HFFc6 (cell line): ENCODE measurements at regions not wholly inside any gene's neighbourhood (a gene's known extent, or its start where the extent isn't known, plus 50 kb on each side); places are given as distances from the start of the nearest gene placed in this dataset.

Experiments used
- DNase-seq: peaks from one replicate; pipeline ENCODE4 v3.0.0-alpha.2; 2018
- H3K27ac Mint-ChIP-seq: 2 replicates; pipeline ENCODE4 v1.8.0; 2020; ENCODE audit warnings: mild to moderate bottlenecking, mixed read lengths
- H3K27me3 Mint-ChIP-seq: 2 replicates; pipeline ENCODE4 v1.8.0; 2021; ENCODE audit warnings: mild to moderate bottlenecking, moderate library complexity, mixed read lengths; ENCODE audit not compliant: insufficient read depth
- H3K36me3 Mint-ChIP-seq: 2 replicates; pipeline ENCODE4 v1.8.0; 2021; ENCODE audit warnings: low read depth, mixed read lengths
- H3K4me1 Mint-ChIP-seq: 2 replicates; pipeline ENCODE4 v1.8.0; 2020; ENCODE audit warnings: low read depth, mixed read lengths
- H3K4me3 Mint-ChIP-seq: 2 replicates; pipeline ENCODE4 v1.8.0; 2020; ENCODE audit warnings: mild to moderate bottlenecking, moderate library complexity, mixed read lengths
- H3K9me3 Mint-ChIP-seq: 2 replicates; pipeline ENCODE4 v1.8.0; 2020; ENCODE audit warnings: mild to moderate bottlenecking, mixed read lengths
- TF ChIP-seq, protein P1 (sequence below): fragments of 200-600 bp; sonication (generic); IDR thresholded peaks from 2 replicates; pipeline ENCODE4 v1.5.0; 2021; ENCODE audit warnings: antibody characterized with exemption, mild to moderate bottlenecking

GRCh38 chr12:113552760-113553159 is 81.1 kb upstream of the LHX5 start:
- H3K9me3 Mint-ChIP-seq: peaks cover 8% of the 10 kb centered on the region; the same call in 1 of the 2 replicates
- H3K4me1 Mint-ChIP-seq: peaks cover 9% of the 10 kb centered on the region
- no peak overlapping the region for H3K27ac Mint-ChIP-seq
- H3K27me3 Mint-ChIP-seq: peaks cover 10% of the 10 kb centered on the region
- no peaks in the 10 kb centered on the region for H3K36me3 Mint-ChIP-seq
- no peak for DNase-seq
- no peak overlapping the region for H3K4me3 Mint-ChIP-seq
- TF ChIP-seq, protein P1, sequence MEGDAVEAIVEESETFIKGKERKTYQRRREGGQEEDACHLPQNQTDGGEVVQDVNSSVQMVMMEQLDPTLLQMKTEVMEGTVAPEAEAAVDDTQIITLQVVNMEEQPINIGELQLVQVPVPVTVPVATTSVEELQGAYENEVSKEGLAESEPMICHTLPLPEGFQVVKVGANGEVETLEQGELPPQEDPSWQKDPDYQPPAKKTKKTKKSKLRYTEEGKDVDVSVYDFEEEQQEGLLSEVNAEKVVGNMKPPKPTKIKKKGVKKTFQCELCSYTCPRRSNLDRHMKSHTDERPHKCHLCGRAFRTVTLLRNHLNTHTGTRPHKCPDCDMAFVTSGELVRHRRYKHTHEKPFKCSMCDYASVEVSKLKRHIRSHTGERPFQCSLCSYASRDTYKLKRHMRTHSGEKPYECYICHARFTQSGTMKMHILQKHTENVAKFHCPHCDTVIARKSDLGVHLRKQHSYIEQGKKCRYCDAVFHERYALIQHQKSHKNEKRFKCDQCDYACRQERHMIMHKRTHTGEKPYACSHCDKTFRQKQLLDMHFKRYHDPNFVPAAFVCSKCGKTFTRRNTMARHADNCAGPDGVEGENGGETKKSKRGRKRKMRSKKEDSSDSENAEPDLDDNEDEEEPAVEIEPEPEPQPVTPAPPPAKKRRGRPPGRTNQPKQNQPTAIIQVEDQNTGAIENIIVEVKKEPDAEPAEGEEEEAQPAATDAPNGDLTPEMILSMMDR: no peak

DNA sequence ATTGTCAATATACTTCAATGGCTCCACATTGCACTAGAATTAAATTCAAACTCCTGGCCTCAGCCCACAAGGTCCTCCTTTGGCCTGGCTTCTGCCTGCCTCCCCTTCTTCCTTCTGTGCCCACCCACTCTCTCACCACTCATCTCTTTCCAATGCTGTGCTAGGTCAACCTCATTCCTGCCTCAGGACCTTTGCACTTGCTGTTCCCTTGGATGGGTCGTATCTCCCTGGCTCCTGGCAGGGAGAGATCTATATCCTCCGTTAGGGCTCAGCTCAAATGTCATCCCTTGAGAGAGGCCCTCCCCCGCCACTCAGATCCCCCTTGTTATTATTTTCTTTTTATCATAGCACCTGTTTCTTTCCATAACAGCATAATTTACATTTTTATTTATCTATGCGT is 79.9 kb upstream of the LHX5 start:
- Mint-ChIP-seq H3K27me3 (peaks cover 10% of the 10 kb centered on the region), H3K4me3 (no peak overlapping the region), H3K4me1 (peaks cover 9% of the 10 kb centered on the region), H3K36me3 (no peaks in the 10 kb centered on the region), H3K27ac (no peak overlapping the region), H3K9me3 (peaks cover 8% of the 10 kb centered on the region; the same call in 1 of the 2 replicates)
- DNase-seq: no peak
- TF ChIP-seq, protein P1: no peak

DNA sequence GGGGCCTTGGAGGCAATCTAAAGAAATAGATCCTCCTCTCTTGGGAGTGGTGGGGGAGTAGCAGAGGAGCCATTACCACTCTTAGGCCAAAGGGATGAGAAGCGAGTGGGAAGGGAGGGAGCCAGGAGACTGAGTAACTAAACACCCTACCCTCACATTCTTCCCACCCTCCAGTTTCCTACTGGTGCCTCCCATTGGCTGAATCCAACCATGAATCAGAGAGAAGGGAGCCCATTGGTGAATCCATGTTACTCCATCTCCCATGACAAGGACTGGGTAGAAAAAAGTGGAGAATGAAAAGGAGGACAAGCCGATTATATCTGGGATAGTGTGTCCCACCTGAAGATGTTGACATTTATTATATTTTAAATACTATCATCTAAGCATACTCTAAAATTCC is 76.8 kb upstream of the LHX5 start:
- H3K27ac Mint-ChIP-seq: no peak overlapping the region
- H3K9me3 Mint-ChIP-seq: peaks cover 8% of the 10 kb centered on the region; the same call in 1 of the 2 replicates
- no peaks in the 10 kb centered on the region for H3K36me3 Mint-ChIP-seq
- TF ChIP-seq, protein P1: no peak
- H3K4me3 Mint-ChIP-seq: no peak overlapping the region
- peaks cover 14% of the 10 kb centered on the region for H3K27me3 Mint-ChIP-seq
- DNase-seq: no peak
- H3K4me1 Mint-ChIP-seq: no peaks in the 10 kb centered on the region

- H3K4me1 Mint-ChIP-seq: no peaks in the 10 kb centered on the region
- TF ChIP-seq, protein P1: no peak
- H3K27me3 Mint-ChIP-seq: peaks cover 18% of the 10 kb centered on the region
- no peak for DNase-seq
- H3K4me3 Mint-ChIP-seq: no peak overlapping the region
- H3K27ac Mint-ChIP-seq: no peak overlapping the region
- peaks cover 8% of the 10 kb centered on the region; the same call in 1 of the 2 replicates for H3K9me3 Mint-ChIP-seq
- no peaks in the 10 kb centered on the region for H3K36me3 Mint-ChIP-seq
Measured at GRCh38 chr12:113546916-113547863, 75.5 kb upstream of the LHX5 start.

- no peaks in the 10 kb centered on the region; the same call in 1 of the 2 replicates for H3K36me3 Mint-ChIP-seq
- TF ChIP-seq, protein P1: no peak
- H3K27me3 Mint-ChIP-seq: peaks cover 14% of the 10 kb centered on the region
- no peak overlapping the region for H3K27ac Mint-ChIP-seq
- no peak for DNase-seq
- H3K4me3 Mint-ChIP-seq: no peak overlapping the region
- peaks cover 8% of the 10 kb centered on the region for H3K9me3 Mint-ChIP-seq
- H3K4me1 Mint-ChIP-seq: peaks cover 6% of the 10 kb centered on the region; the same call in 1 of the 2 replicates
Measured at GRCh38 chr12:113537751-113538087, 66.0 kb upstream of the LHX5 start.
